ENCODE measurements at regions not wholly inside any gene's neighbourhood (a gene's known extent, or its start where the extent isn't known, plus 50 kb on each side); places are given as distances from the start of the nearest gene placed in this dataset.

- no peak for TF ChIP-seq CTCF (IDR thresholded peaks at IDR 0.05)
- no peak overlapping the region for H3K4me3 ChIP-seq
- no peak overlapping the region for H3K27ac ChIP-seq
- DNase-seq (ENCODE audit: low spot score) = no peak
These were observed 552.3 kb upstream of the SETBP1 start for GRCh38 chr18:44128365-44128764.

GRCh38 chr18:44130376-44130942 lies 550.2 kb upstream of the SETBP1 start:
- TF ChIP-seq CTCF (IDR thresholded peaks at IDR 0.05) = peak; percentile 42
- Histone ChIP-seq H3K4me3 (no peak overlapping the region), H3K27ac (no peak overlapping the region)
- no peak for DNase-seq (ENCODE audit: low spot score)

- Histone ChIP-seq H3K4me3 (no peak overlapping the region), H3K27ac (no peak overlapping the region)
- TF ChIP-seq CTCF (IDR thresholded peaks at IDR 0.05) = no peak
- DNase-seq (ENCODE audit: low spot score) = no peak
These were observed 547.2 kb upstream of the SETBP1 start for GRCh38 chr18:44133483-44133882.

GRCh38 chr18:44134447-44134846 lies 546.2 kb upstream of the SETBP1 start:
- TF ChIP-seq CTCF (IDR thresholded peaks at IDR 0.05) = no peak
- no peak overlapping the region for H3K4me3 ChIP-seq
- H3K27ac ChIP-seq = no peak overlapping the region
- no peak for DNase-seq (ENCODE audit: low spot score)

- no peak for DNase-seq (ENCODE audit: low spot score)
- TF ChIP-seq CTCF (IDR thresholded peaks at IDR 0.05) = no peak
- Histone ChIP-seq H3K27ac (no peak overlapping the region), H3K4me3 (no peak overlapping the region)
These were observed 544.9 kb upstream of the SETBP1 start for GRCh38 chr18:44135741-44136140.

- no peak overlapping the region for H3K4me3 ChIP-seq
- no peak overlapping the region for H3K27ac ChIP-seq
- no peak for TF ChIP-seq CTCF (IDR thresholded peaks at IDR 0.05)
- DNase-seq (ENCODE audit: low spot score) = no peak
These were observed 544.4 kb upstream of the SETBP1 start for GRCh38 chr18:44136326-44136725.

GRCh38 chr18:44143072-44143471 lies 537.6 kb upstream of the SETBP1 start:
- Histone ChIP-seq H3K4me3 (no peak overlapping the region), H3K27ac (no peak overlapping the region)
- TF ChIP-seq CTCF (IDR thresholded peaks at IDR 0.05) = no peak
- no peak for DNase-seq (ENCODE audit: low spot score)

All from coronary artery (tissue), 2 donors.